ENCODE measurements at regions not wholly inside any gene's neighbourhood (a gene's known extent, or its start where the extent isn't known, plus 50 kb on each side); places are given as distances from the start of the nearest gene placed in this dataset.

GRCh38 chr2:191560411-191560980 lies 117.4 kb upstream of the NABP1 start:
- DNase-seq (ENCODE audit: low read depth) = no peak

- DNase-seq (ENCODE audit: low read depth) = no peak
Observed at GRCh38 chr2:191565120-191565519, 112.8 kb upstream of the NABP1 start.

- DNase-seq (ENCODE audit: low read depth) = no peak
Observed at GRCh38 chr2:191565647-191566198, 112.2 kb upstream of the NABP1 start.

- no peak for DNase-seq (ENCODE audit: low read depth)
Observed at GRCh38 chr2:191566344-191566743, 111.6 kb upstream of the NABP1 start.

- DNase-seq (ENCODE audit: low read depth) = no peak
Observed at GRCh38 chr2:191567206-191567605, 110.7 kb upstream of the NABP1 start.

GRCh38 chr2:191569025-191569424 lies 108.9 kb upstream of the NABP1 start:
- DNase-seq (ENCODE audit: low read depth) = no peak

GRCh38 chr2:191571163-191571769 lies 106.7 kb upstream of the NABP1 start:
- no peak for DNase-seq (ENCODE audit: low read depth)

- no peak for DNase-seq (ENCODE audit: low read depth)
Observed at GRCh38 chr2:191572319-191572718, 105.6 kb upstream of the NABP1 start.

- DNase-seq (ENCODE audit: low read depth) = no peak
Observed at GRCh38 chr2:191573216-191573615, 104.7 kb upstream of the NABP1 start.

GRCh38 chr2:191574232-191574631 lies 103.7 kb upstream of the NABP1 start:
- no peak for DNase-seq (ENCODE audit: low read depth)

- DNase-seq (ENCODE audit: low read depth) = no peak
Observed at GRCh38 chr2:191577605-191578004, 100.3 kb upstream of the NABP1 start.

- no peak for DNase-seq (ENCODE audit: low read depth)
Observed at GRCh38 chr2:191578031-191578430, 99.9 kb upstream of the NABP1 start.

- DNase-seq (ENCODE audit: low read depth) = no peak
Observed at GRCh38 chr2:191580581-191580980, 97.4 kb upstream of the NABP1 start.

- no peak for DNase-seq (ENCODE audit: low read depth)
Observed at GRCh38 chr2:191581003-191581402, 96.9 kb upstream of the NABP1 start.

- no peak for DNase-seq (ENCODE audit: low read depth)
Observed at GRCh38 chr2:191582355-191582754, 95.6 kb upstream of the NABP1 start.

GRCh38 chr2:191591025-191591424 lies 86.9 kb upstream of the NABP1 start:
- DNase-seq (ENCODE audit: low read depth) = no peak

GRCh38 chr2:191593622-191594385 lies 84.1 kb upstream of the NABP1 start:
- no peak for DNase-seq (ENCODE audit: low read depth)

- DNase-seq (ENCODE audit: low read depth) = no peak
Observed at GRCh38 chr2:191597186-191597751, 80.7 kb upstream of the NABP1 start.

GRCh38 chr2:191598296-191598695 lies 79.6 kb upstream of the NABP1 start:
- no peak for DNase-seq (ENCODE audit: low read depth)

- DNase-seq (ENCODE audit: low read depth) = no peak
Observed at GRCh38 chr2:191601060-191601459, 76.9 kb upstream of the NABP1 start.

GRCh38 chr2:191604154-191604553 lies 73.8 kb upstream of the NABP1 start:
- DNase-seq (ENCODE audit: low read depth) = no peak

- no peak for DNase-seq (ENCODE audit: low read depth)
Observed at GRCh38 chr2:191607096-191607495, 70.8 kb upstream of the NABP1 start.

GRCh38 chr2:191610756-191611155 lies 67.2 kb upstream of the NABP1 start:
- no peak for DNase-seq (ENCODE audit: low read depth)
